ENCODE measurements at regions not wholly inside any gene's neighbourhood (a gene's known extent, or its start where the extent isn't known, plus 50 kb on each side); places are given as distances from the start of the nearest gene placed in this dataset.
A peak's percentile ranks its signal among the peaks of the same experiment; 100 is the strongest.
"Not testable (repeated sequence)": the region's sequence is repeated elsewhere in the genome, so short reads cannot be mapped to it uniquely, and the experiment has no call there.

GRCh38 chr2:13819896-13820295 is 812.6 kb upstream of the LRATD1 start:
- no peaks in the 10 kb centered on the region for H3K27me3 ChIP-seq (ENCODE audit: insufficient read depth, poor library complexity, severe bottlenecking)
- TF ChIP-seq, protein P1, sequence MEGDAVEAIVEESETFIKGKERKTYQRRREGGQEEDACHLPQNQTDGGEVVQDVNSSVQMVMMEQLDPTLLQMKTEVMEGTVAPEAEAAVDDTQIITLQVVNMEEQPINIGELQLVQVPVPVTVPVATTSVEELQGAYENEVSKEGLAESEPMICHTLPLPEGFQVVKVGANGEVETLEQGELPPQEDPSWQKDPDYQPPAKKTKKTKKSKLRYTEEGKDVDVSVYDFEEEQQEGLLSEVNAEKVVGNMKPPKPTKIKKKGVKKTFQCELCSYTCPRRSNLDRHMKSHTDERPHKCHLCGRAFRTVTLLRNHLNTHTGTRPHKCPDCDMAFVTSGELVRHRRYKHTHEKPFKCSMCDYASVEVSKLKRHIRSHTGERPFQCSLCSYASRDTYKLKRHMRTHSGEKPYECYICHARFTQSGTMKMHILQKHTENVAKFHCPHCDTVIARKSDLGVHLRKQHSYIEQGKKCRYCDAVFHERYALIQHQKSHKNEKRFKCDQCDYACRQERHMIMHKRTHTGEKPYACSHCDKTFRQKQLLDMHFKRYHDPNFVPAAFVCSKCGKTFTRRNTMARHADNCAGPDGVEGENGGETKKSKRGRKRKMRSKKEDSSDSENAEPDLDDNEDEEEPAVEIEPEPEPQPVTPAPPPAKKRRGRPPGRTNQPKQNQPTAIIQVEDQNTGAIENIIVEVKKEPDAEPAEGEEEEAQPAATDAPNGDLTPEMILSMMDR (IDR thresholded peaks at IDR 0.05; ENCODE audit: poor library complexity, severe bottlenecking) = no peak
- no peaks in the 10 kb centered on the region for H3K4me1 ChIP-seq (ENCODE audit: insufficient read depth, poor library complexity, severe bottlenecking)
- H3K9me3 ChIP-seq (ENCODE audit: severe bottlenecking) = no peaks in the 10 kb centered on the region
- DNase-seq (ENCODE audit: low spot score) (no peak), ATAC-seq (ENCODE audit: low read depth) (no peak)
- H3K27ac ChIP-seq (ENCODE audit: poor library complexity, severe bottlenecking) = no peak overlapping the region
- no peaks in the 10 kb centered on the region for H3K36me3 ChIP-seq (ENCODE audit: low read depth)
- no peak overlapping the region for H3K4me3 ChIP-seq (ENCODE audit: severe bottlenecking)

DNA sequence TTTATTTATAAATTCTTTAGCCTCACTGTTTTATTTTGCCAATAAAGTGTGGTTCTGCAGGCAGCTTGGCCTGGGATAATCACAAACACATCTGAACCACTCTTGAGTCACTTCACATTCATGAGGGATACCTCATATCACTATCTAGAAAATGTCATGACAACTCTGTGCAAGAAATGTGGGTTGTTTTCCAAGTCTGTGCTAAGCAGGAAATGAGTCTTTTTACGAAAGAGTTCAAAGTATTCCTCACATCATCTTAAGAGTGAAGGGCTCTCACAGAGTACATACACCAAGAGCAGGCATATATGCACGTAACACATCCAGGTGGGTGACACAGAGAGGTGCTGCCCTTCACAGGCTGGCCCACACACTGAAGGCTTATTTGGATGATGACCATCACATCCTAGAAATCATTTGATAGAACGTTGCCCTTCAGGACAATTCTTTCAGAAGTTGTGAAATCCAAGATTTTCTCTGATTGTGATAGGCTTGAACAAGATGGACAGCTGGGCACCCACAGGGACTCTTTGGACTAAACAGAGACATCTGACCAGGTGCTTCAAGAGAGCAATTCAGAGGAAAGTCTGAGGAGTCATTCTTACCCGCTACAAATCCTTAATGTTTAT is 811.1 kb upstream of the LRATD1 start:
- TF ChIP-seq, protein P1 (IDR thresholded peaks at IDR 0.05; ENCODE audit: poor library complexity, severe bottlenecking) = no peak
- ATAC-seq (ENCODE audit: low read depth) = peak; percentile 72
- Histone ChIP-seq H3K4me3 (ENCODE audit: severe bottlenecking) (no peak overlapping the region), H3K9me3 (ENCODE audit: severe bottlenecking) (no peaks in the 10 kb centered on the region), H3K27ac (ENCODE audit: poor library complexity, severe bottlenecking) (no peak overlapping the region), H3K36me3 (ENCODE audit: low read depth) (no peaks in the 10 kb centered on the region), H3K27me3 (ENCODE audit: insufficient read depth, poor library complexity, severe bottlenecking) (no peaks in the 10 kb centered on the region), H3K4me1 (ENCODE audit: insufficient read depth, poor library complexity, severe bottlenecking) (no peaks in the 10 kb centered on the region)
- DNase-seq (ENCODE audit: low spot score) = no peak

DNA sequence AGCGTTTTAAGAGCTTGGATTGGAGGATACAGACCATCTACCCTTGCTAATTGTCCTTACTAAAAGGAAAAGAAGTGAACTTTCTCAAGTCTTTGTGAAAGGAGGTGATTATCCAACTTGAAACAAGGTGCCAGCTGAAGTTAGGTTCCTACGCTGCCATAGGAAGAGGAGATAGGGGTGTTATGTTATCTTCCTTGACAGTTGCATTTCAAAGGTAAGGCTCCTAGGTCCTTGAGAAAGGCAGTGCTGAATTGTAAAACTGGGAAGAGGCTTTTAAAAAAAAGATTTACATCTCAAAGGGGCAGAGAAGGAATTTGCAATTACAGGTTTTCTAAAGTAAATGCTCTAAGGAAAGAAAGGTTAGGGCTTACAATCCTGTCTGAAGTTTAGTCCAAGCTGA is 810.2 kb upstream of the LRATD1 start:
- no peaks in the 10 kb centered on the region for H3K9me3 ChIP-seq (ENCODE audit: severe bottlenecking)
- no peaks in the 10 kb centered on the region for H3K4me1 ChIP-seq (ENCODE audit: insufficient read depth, poor library complexity, severe bottlenecking)
- no peak overlapping the region for H3K4me3 ChIP-seq (ENCODE audit: severe bottlenecking)
- H3K27me3 ChIP-seq (ENCODE audit: insufficient read depth, poor library complexity, severe bottlenecking) = no peaks in the 10 kb centered on the region
- no peak for ATAC-seq (ENCODE audit: low read depth)
- TF ChIP-seq, protein P1 (IDR thresholded peaks at IDR 0.05; ENCODE audit: poor library complexity, severe bottlenecking) = no peak
- H3K36me3 ChIP-seq (ENCODE audit: low read depth) = no peaks in the 10 kb centered on the region
- H3K27ac ChIP-seq (ENCODE audit: poor library complexity, severe bottlenecking) = no peak overlapping the region
- no peak for DNase-seq (ENCODE audit: low spot score)

- DNase-seq (ENCODE audit: low spot score) (no peak), ATAC-seq (ENCODE audit: low read depth) (no peak)
- Histone ChIP-seq H3K36me3 (ENCODE audit: low read depth) (no peaks in the 10 kb centered on the region), H3K27me3 (ENCODE audit: insufficient read depth, poor library complexity, severe bottlenecking) (no peaks in the 10 kb centered on the region), H3K4me3 (ENCODE audit: severe bottlenecking) (no peak overlapping the region), H3K9me3 (ENCODE audit: severe bottlenecking) (no peaks in the 10 kb centered on the region), H3K27ac (ENCODE audit: poor library complexity, severe bottlenecking) (no peak overlapping the region), H3K4me1 (ENCODE audit: insufficient read depth, poor library complexity, severe bottlenecking) (no peaks in the 10 kb centered on the region)
- TF ChIP-seq, protein P1 (IDR thresholded peaks at IDR 0.05; ENCODE audit: poor library complexity, severe bottlenecking) = no peak
Observed at GRCh38 chr2:13826314-13826853, 806.1 kb upstream of the LRATD1 start.

GRCh38 chr2:13858626-13859025 is 773.9 kb upstream of the LRATD1 start:
- H3K27ac ChIP-seq (ENCODE audit: poor library complexity, severe bottlenecking) = no peak overlapping the region
- H3K36me3 ChIP-seq (ENCODE audit: low read depth) = no peaks in the 10 kb centered on the region
- no peak overlapping the region for H3K4me3 ChIP-seq (ENCODE audit: severe bottlenecking)
- H3K27me3 ChIP-seq (ENCODE audit: insufficient read depth, poor library complexity, severe bottlenecking) = no peaks in the 10 kb centered on the region
- H3K9me3 ChIP-seq (ENCODE audit: severe bottlenecking) = no peaks in the 10 kb centered on the region
- ATAC-seq (ENCODE audit: low read depth) = no peak
- TF ChIP-seq, protein P1 (IDR thresholded peaks at IDR 0.05; ENCODE audit: poor library complexity, severe bottlenecking) = no peak
- no peaks in the 10 kb centered on the region for H3K4me1 ChIP-seq (ENCODE audit: insufficient read depth, poor library complexity, severe bottlenecking)
- DNase-seq (ENCODE audit: low spot score) = no peak

DNA sequence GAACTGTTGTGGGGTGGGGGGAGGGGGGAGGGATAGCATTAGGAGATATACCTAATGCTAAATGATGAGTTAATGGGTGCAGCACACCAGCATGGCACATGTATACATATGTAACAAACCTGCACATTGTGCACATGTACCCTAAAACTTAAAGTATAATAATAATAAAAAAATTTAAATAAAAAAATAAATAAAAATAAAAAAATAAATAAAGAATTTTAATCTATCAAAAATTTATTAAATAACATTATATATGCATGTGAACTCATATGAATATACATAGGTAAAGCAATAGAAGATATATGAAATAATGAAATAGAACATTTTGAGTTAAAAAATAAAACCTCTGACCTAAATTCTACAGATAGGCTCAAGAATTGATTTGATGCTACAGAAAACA is 764.2 kb upstream of the LRATD1 start:
- H3K27me3 ChIP-seq (ENCODE audit: insufficient read depth, poor library complexity, severe bottlenecking); H3K27ac ChIP-seq (ENCODE audit: poor library complexity, severe bottlenecking); H3K36me3 ChIP-seq (ENCODE audit: low read depth); H3K4me1 ChIP-seq (ENCODE audit: insufficient read depth, poor library complexity, severe bottlenecking); DNase-seq (ENCODE audit: low spot score); H3K4me3 ChIP-seq (ENCODE audit: severe bottlenecking); H3K9me3 ChIP-seq (ENCODE audit: severe bottlenecking); ATAC-seq (ENCODE audit: low read depth): not testable (repeated sequence)

Data from RWPE2 (cell line).